ENCODE measurements at regions not wholly inside any gene's neighbourhood (a gene's known extent, or its start where the extent isn't known, plus 50 kb on each side); places are given as distances from the start of the nearest gene placed in this dataset.

GRCh38 chr4:100042711-100043110, 92.6 kb upstream of the H2AZ1 start:
- Histone ChIP-seq H3K36me3 (ENCODE audit: control insufficient read depth in 2 of 2, extremely low read depth in 1 of 2, insufficient read depth in 2 of 2, low read length in 2 of 2) (no peaks in the 10 kb centered on the region), H3K79me2 (ENCODE audit: control insufficient read depth, insufficient read depth, low read length) (no peaks in the 10 kb centered on the region), H3K4me2 (ENCODE audit: insufficient read depth, low read length) (no peak overlapping the region), H4K20me1 (replicated peaks; ENCODE audit: control insufficient read depth, extremely low read depth, insufficient read depth, low read length) (no peaks in the 10 kb centered on the region), H3K9ac (replicated peaks; ENCODE audit: extremely low read depth, insufficient read depth, low read length) (no peak overlapping the region), H3K9me3 (replicated peaks; ENCODE audit: control insufficient read depth, insufficient read depth, low read length) (no peaks in the 10 kb centered on the region), H3K27ac (ENCODE audit: insufficient read depth, low read depth, low read length) (no peak overlapping the region), H3K27me3 (ENCODE audit: control insufficient read depth in 2 of 2, insufficient read depth in 2 of 2, low read length in 2 of 2) (no peaks in the 10 kb centered on the region), H2AFZ (ENCODE audit: low read depth, low read length) (no peak overlapping the region), H3K4me3 (replicated peaks in 1 of 3; ENCODE audit: insufficient read depth in 1 of 3, low read depth in 1 of 3, low read length in 3 of 3) (no peak overlapping the region), H3K4me1 (ENCODE audit: control insufficient read depth, extremely low read depth, insufficient read depth, low read length) (no peaks in the 10 kb centered on the region), H3K9me1 (replicated peaks; ENCODE audit: control insufficient read depth, extremely low read depth, insufficient read depth, low read length) (no peaks in the 10 kb centered on the region)
- DNase-seq (ENCODE audit: low read depth, low spot score), result no peak
- dilution Hi-C loops (cut with MboI; ENCODE audit: extremely low pct_ligation_motif_present, low sequenced_read_pairs), result no loop called here
- TF ChIP-seq FOS (IDR thresholded peaks at IDR 0.05; ENCODE audit: borderline replicate concordance, insufficient read depth, low read length) (no peak), MYC (IDR thresholded peaks at IDR 0.05; ENCODE audit: low read depth, low read length) (no peak), GATA2 (IDR thresholded peaks at IDR 0.05; ENCODE audit: insufficient read depth, insufficient read length, low read depth, low read length) (no peak), CTCF (IDR thresholded peaks at IDR 0.05; ENCODE audit: extremely low read depth in 1 of 2, insufficient read depth in 1 of 2, low read depth in 1 of 2, low read length in 2 of 2) (no peak), EZH2 (IDR thresholded peaks at IDR 0.05; ENCODE audit: borderline replicate concordance, low read depth, low read length, severe bottlenecking) (no peak), POLR2A (IDR thresholded peaks at IDR 0.05; ENCODE audit: low read depth, low read length) (no peak), JUN (IDR thresholded peaks at IDR 0.05; ENCODE audit: borderline replicate concordance, insufficient read depth, insufficient read length, low read depth) (no peak)
- ChIA-PET POLR2A (no interaction called here), CTCF (no interaction called here)
- no TSS peak for BruUV-seq (replicated peaks)
- intact Hi-C loops (cut with micrococcal nuclease), result no loop called here
- no peak for FAIRE-seq

GRCh38 chr4:100042235-100042634, 92.2 kb upstream of the H2AZ1 start:
- TF ChIP-seq JUN (IDR thresholded peaks at IDR 0.05; ENCODE audit: borderline replicate concordance, insufficient read depth, insufficient read length, low read depth) (no peak), POLR2AphosphoS5 (IDR thresholded peaks at IDR 0.05; ENCODE audit: insufficient read depth, low read depth, low read length) (no peak), POLR2A (IDR thresholded peaks at IDR 0.05; ENCODE audit: low read depth, low read length) (no peak), CTCF (IDR thresholded peaks at IDR 0.05; ENCODE audit: extremely low read depth in 1 of 2, insufficient read depth in 1 of 2, low read depth in 1 of 2, low read length in 2 of 2) (no peak), GATA2 (IDR thresholded peaks at IDR 0.05; ENCODE audit: insufficient read depth, insufficient read length, low read depth, low read length) (no peak), MAX (IDR thresholded peaks at IDR 0.05; ENCODE audit: insufficient read depth, insufficient read length) (no peak)
- no peaks in the 10 kb centered on the region for H3K4me1 ChIP-seq (ENCODE audit: control insufficient read depth, extremely low read depth, insufficient read depth, low read length)
- no TSS peak for BruUV-seq (replicated peaks)
- H3K4me2 ChIP-seq (ENCODE audit: insufficient read depth, low read length), result no peak overlapping the region
- H3K9me1 ChIP-seq (replicated peaks; ENCODE audit: control insufficient read depth, extremely low read depth, insufficient read depth, low read length), result no peaks in the 10 kb centered on the region
- no peak overlapping the region for H3K9ac ChIP-seq (replicated peaks; ENCODE audit: extremely low read depth, insufficient read depth, low read length)
- H3K36me3 ChIP-seq (ENCODE audit: control insufficient read depth in 2 of 2, extremely low read depth in 1 of 2, insufficient read depth in 2 of 2, low read length in 2 of 2), result no peaks in the 10 kb centered on the region
- no peak overlapping the region for H2AFZ ChIP-seq (ENCODE audit: low read depth, low read length)
- no peaks in the 10 kb centered on the region for H3K79me2 ChIP-seq (ENCODE audit: control insufficient read depth, insufficient read depth, low read length)
- no peaks in the 10 kb centered on the region for H3K27me3 ChIP-seq (ENCODE audit: control insufficient read depth in 2 of 2, insufficient read depth in 2 of 2, low read length in 2 of 2)
- H3K27ac ChIP-seq (ENCODE audit: insufficient read depth, low read depth, low read length), result no peak overlapping the region
- FAIRE-seq, result no peak
- intact Hi-C loops (cut with micrococcal nuclease) (no loop called here), dilution Hi-C loops (cut with MboI; ENCODE audit: extremely low pct_ligation_motif_present, low sequenced_read_pairs) (no loop called here)
- H4K20me1 ChIP-seq (replicated peaks; ENCODE audit: control insufficient read depth, extremely low read depth, insufficient read depth, low read length), result no peaks in the 10 kb centered on the region
- H3K4me3 ChIP-seq (replicated peaks in 1 of 3; ENCODE audit: insufficient read depth in 1 of 3, low read depth in 1 of 3, low read length in 3 of 3), result no peak overlapping the region
- DNase-seq (ENCODE audit: low read depth, low spot score), result no peak
- ChIA-PET POLR2A (no interaction called here), CTCF (no interaction called here)
- H3K9me3 ChIP-seq (replicated peaks; ENCODE audit: control insufficient read depth, insufficient read depth, low read length), result no peaks in the 10 kb centered on the region
